ENCODE measurements at regions not wholly inside any gene's neighbourhood (a gene's known extent, or its start where the extent isn't known, plus 50 kb on each side); places are given as distances from the start of the nearest gene placed in this dataset.

GRCh38 chr1:185627171-185627570 lies 107.0 kb upstream of the HMCN1 start:
- TF ChIP-seq, protein P1, sequence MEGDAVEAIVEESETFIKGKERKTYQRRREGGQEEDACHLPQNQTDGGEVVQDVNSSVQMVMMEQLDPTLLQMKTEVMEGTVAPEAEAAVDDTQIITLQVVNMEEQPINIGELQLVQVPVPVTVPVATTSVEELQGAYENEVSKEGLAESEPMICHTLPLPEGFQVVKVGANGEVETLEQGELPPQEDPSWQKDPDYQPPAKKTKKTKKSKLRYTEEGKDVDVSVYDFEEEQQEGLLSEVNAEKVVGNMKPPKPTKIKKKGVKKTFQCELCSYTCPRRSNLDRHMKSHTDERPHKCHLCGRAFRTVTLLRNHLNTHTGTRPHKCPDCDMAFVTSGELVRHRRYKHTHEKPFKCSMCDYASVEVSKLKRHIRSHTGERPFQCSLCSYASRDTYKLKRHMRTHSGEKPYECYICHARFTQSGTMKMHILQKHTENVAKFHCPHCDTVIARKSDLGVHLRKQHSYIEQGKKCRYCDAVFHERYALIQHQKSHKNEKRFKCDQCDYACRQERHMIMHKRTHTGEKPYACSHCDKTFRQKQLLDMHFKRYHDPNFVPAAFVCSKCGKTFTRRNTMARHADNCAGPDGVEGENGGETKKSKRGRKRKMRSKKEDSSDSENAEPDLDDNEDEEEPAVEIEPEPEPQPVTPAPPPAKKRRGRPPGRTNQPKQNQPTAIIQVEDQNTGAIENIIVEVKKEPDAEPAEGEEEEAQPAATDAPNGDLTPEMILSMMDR (conservative IDR thresholded peaks at IDR 0.05; ENCODE audit: low read depth, low read length): no peak
- TF ChIP-seq EZH2 (IDR thresholded peaks at IDR 0.05; ENCODE audit: low read length, unreplicated experiment) (no peak), EZH2phosphoT487 (IDR thresholded peaks at IDR 0.05; ENCODE audit: borderline replicate concordance, low read length) (no peak)

Measured in PC-3 (cell line).